Naive thymus-derived CD4-positive, alpha-beta T cell (primary cell): ENCODE measurements at regions not wholly inside any gene's neighbourhood (a gene's known extent, or its start where the extent isn't known, plus 50 kb on each side); places are given as distances from the start of the nearest gene placed in this dataset.

Source experiments
- ATAC-seq: fragments of 150-1000 bp; cut with Tn5 transposase; 2 replicates; pipeline ENCODE4 v1.10.0; 2021; ENCODE audit warnings: mild to moderate bottlenecking, moderate library complexity
- CTCF ChIA-PET: fragments of 350-600 bp; sonication (Branson Sonifier 250); formaldehyde crosslinking; loops from one replicate; lab custom pipeline; 2021; ENCODE audit warnings: antibody characterized with exemption; lab: Charles Lee
- POLR2A ChIA-PET: fragments of 350-600 bp; sonication (Branson Sonifier 250); formaldehyde crosslinking; loops from one replicate; lab custom pipeline; 2021; ENCODE audit warnings: antibody characterized with exemption, inconsistent platforms; lab: Charles Lee
- DNase-seq, 9 donors: peaks; one replicate each; pipeline versions ENCODE4 v3.0.0 to v3.0.0-alpha.2; 2020 to 2022; ENCODE audit warnings: mixed read lengths in 1 of 9
- H3K27ac ChIP-seq: one replicate; pipeline ENCODE4 v1.7.0; 2013; ENCODE audit warnings: mild to moderate bottlenecking, low read depth, low read length, moderate library complexity
- H3K27me3 ChIP-seq, 2 donors: one replicate each; pipeline ENCODE4 v1.7.0; 2013; ENCODE audit warnings: low read length in 2 of 2, mild to moderate bottlenecking in 2 of 2, moderate library complexity in 2 of 2; ENCODE audit not compliant: control insufficient read depth in 2 of 2, insufficient read depth in 2 of 2
- H3K36me3 ChIP-seq, 3 experiments: 1 replicate in 2 of 3; 2 replicates in 1 of 3; pipeline ENCODE4 v1.7.0; 2013; ENCODE audit warnings: low read length in 3 of 3, mild to moderate bottlenecking in 3 of 3, moderate library complexity in 1 of 3; ENCODE audit not compliant: insufficient read depth in 3 of 3, control insufficient read depth in 2 of 3
- H3K4me1 ChIP-seq, 2 donors: one replicate each; pipeline ENCODE4 v1.7.0; 2013; ENCODE audit warnings: low read length in 2 of 2, mild to moderate bottlenecking in 2 of 2, moderate library complexity in 1 of 2; ENCODE audit not compliant: control insufficient read depth in 2 of 2, insufficient read depth in 2 of 2
- H3K4me3 ChIP-seq: 2 replicates; pipeline ENCODE4 v1.7.0; 2013; ENCODE audit warnings: mild to moderate bottlenecking, low read length
- H3K9me3 ChIP-seq, 3 experiments: 1 replicate in 2 of 3; 2 replicates in 1 of 3; pipeline ENCODE4 v1.7.0; 2013; ENCODE audit warnings: low read length in 3 of 3; ENCODE audit not compliant: control insufficient read depth in 2 of 3
- H3K27ac Mint-ChIP-seq, 9 donors: one replicate each; pipeline ENCODE4 v1.8.0; 2020 to 2022; ENCODE audit warnings: mixed read lengths in 9 of 9, mild to moderate bottlenecking in 8 of 9, moderate library complexity in 5 of 9, inconsistent platforms in 2 of 9
- H3K27me3 Mint-ChIP-seq, 5 donors: one replicate each; pipeline ENCODE4 v1.8.0; 2021 to 2022; ENCODE audit warnings: mixed read lengths in 5 of 5, mild to moderate bottlenecking in 1 of 5
- H3K36me3 Mint-ChIP-seq, 5 donors: one replicate each; pipeline ENCODE4 v1.8.0; 2020 to 2022; ENCODE audit warnings: mixed read lengths in 5 of 5, mild to moderate bottlenecking in 3 of 5, inconsistent platforms in 1 of 5
- H3K4me1 Mint-ChIP-seq, 7 donors: one replicate each; pipeline ENCODE4 v1.8.0; 2020 to 2022; ENCODE audit warnings: mixed read lengths in 7 of 7, mild to moderate bottlenecking in 3 of 7, inconsistent platforms in 1 of 7
- H3K4me3 Mint-ChIP-seq, 10 donors: one replicate each; pipeline ENCODE4 v1.8.0; 2020 to 2022; ENCODE audit warnings: mild to moderate bottlenecking in 10 of 10, mixed read lengths in 10 of 10, moderate library complexity in 6 of 10, inconsistent platforms in 2 of 10
- H3K9me3 Mint-ChIP-seq, 11 donors: one replicate each; pipeline ENCODE4 v1.8.0; 2020 to 2022; ENCODE audit warnings: mixed read lengths in 11 of 11, mild to moderate bottlenecking in 4 of 11, inconsistent platforms in 1 of 11, moderate library complexity in 1 of 11
- intact Hi-C, 2 donors: fragments of 100-400 bp; cut with micrococcal nuclease; formaldehyde crosslinking; loops; one replicate each; pipeline ENCODE4 v1.15.1; 2023

DNA sequence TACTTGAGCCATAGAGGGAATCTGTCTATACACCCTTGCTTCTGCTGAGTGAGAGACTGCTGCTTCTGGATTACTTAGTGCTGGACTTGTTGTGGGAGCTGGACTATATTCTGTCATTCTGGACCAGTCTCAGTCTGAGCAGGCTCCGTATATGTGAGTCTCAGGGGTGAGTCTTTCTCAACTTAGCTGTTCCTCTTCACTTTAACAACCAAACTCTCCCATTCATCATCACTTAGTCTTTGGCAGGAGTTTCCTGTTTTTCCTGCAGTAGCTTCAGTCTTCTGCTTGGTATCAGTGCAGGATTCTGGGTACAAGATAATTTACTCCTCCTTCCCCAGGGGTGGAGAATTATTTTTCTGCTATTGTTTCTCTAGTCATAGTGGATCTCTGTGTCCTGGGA lies 779.5 kb downstream of the METTL15 start:
- H3K9me3 ChIP-seq = no peaks in the 10 kb centered on the region
- Mint-ChIP-seq H3K4me3 (no peak overlapping the region), H3K27ac (no peak overlapping the region), H3K36me3 (peaks cover 0 to 5% (median 0%) of the 10 kb centered on the region in 5 donors), H3K9me3 (peaks cover 2 to 25% (median 15%) of the 10 kb centered on the region in 11 donors), H3K27me3 (no peaks in the 10 kb centered on the region), H3K4me1 (no peaks in the 10 kb centered on the region)
- H3K36me3 ChIP-seq = no peaks in the 10 kb centered on the region
- no peak overlapping the region for H3K27ac ChIP-seq
- H3K4me3 ChIP-seq = no peak overlapping the region
- POLR2A ChIA-PET = no interaction called here
- H3K27me3 ChIP-seq = no peaks in the 10 kb centered on the region
- CTCF ChIA-PET = no interaction called here
- no peak for ATAC-seq
- H3K4me1 ChIP-seq = no peaks in the 10 kb centered on the region
- DNase-seq = no peak
- intact Hi-C loops = no loop called here

DNA sequence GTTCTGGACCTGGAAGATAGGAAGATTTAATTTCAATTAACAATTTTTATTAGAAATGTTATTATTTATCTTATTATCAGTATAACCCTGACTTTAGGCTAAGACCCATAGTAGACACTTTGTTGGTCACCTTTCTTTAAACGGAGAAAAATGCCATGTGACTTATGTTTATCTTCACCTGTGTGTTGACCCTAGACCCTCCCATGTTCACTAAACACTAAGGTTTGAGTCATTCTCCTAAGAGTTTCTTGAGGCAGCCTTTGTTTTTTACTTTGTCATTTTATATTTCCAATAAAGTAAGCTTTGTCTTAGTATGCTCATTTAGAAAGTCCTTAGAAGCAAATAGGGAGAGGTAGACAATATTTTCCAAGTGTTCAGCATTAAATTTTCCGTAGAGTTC lies 771.7 kb downstream of the METTL15 start:
- ChIA-PET CTCF (no interaction called here), POLR2A (no interaction called here)
- no peak for DNase-seq
- Mint-ChIP-seq H3K4me3 (no peak overlapping the region), H3K27me3 (no peaks in the 10 kb centered on the region), H3K4me1 (no peaks in the 10 kb centered on the region), H3K9me3 (peaks cover 0 to 19% (median 7%) of the 10 kb centered on the region in 11 donors), H3K36me3 (no peaks in the 10 kb centered on the region), H3K27ac (no peak overlapping the region)
- Histone ChIP-seq H3K4me3 (no peak overlapping the region), H3K36me3 (no peaks in the 10 kb centered on the region), H3K4me1 (no peaks in the 10 kb centered on the region), H3K9me3 (no peaks in the 10 kb centered on the region), H3K27me3 (no peaks in the 10 kb centered on the region), H3K27ac (no peak overlapping the region)
- no peak for ATAC-seq
- intact Hi-C loops = no loop called here

- Mint-ChIP-seq H3K4me3 (no peak overlapping the region), H3K9me3 (peaks cover 0 to 10% (median 3%) of the 10 kb centered on the region in 11 donors), H3K27me3 (no peaks in the 10 kb centered on the region), H3K4me1 (no peaks in the 10 kb centered on the region), H3K27ac (no peak overlapping the region), H3K36me3 (no peaks in the 10 kb centered on the region)
- ChIA-PET CTCF (no interaction called here), POLR2A (no interaction called here)
- Histone ChIP-seq H3K27ac (no peak overlapping the region), H3K4me3 (no peak overlapping the region), H3K4me1 (no peaks in the 10 kb centered on the region), H3K27me3 (no peaks in the 10 kb centered on the region), H3K9me3 (no peaks in the 10 kb centered on the region), H3K36me3 (no peaks in the 10 kb centered on the region)
- ATAC-seq (no peak), DNase-seq (no peak)
- intact Hi-C loops = no loop called here
Measured at GRCh38 chr11:28878025-28878424, 769.8 kb downstream of the METTL15 start.

- Mint-ChIP-seq H3K9me3 (peaks cover 0 to 4% (median under 1%) of the 10 kb centered on the region in 11 donors), H3K36me3 (no peaks in the 10 kb centered on the region), H3K4me1 (no peaks in the 10 kb centered on the region), H3K4me3 (no peak overlapping the region), H3K27me3 (no peaks in the 10 kb centered on the region), H3K27ac (no peak overlapping the region)
- no peaks in the 10 kb centered on the region for H3K4me1 ChIP-seq
- DNase-seq = no peak
- CTCF ChIA-PET = no interaction called here
- no peak overlapping the region for H3K4me3 ChIP-seq
- POLR2A ChIA-PET = no interaction called here
- H3K27me3 ChIP-seq = no peaks in the 10 kb centered on the region
- no peak overlapping the region for H3K27ac ChIP-seq
- H3K9me3 ChIP-seq = no peaks in the 10 kb centered on the region
- intact Hi-C loops = no loop called here
- no peaks in the 10 kb centered on the region for H3K36me3 ChIP-seq
- ATAC-seq = no peak
Measured at GRCh38 chr11:28877340-28877739, 769.2 kb downstream of the METTL15 start.

GRCh38 chr11:28874706-28875105 lies 766.5 kb downstream of the METTL15 start:
- ChIA-PET CTCF (no interaction called here), POLR2A (no interaction called here)
- Mint-ChIP-seq H3K27me3 (no peaks in the 10 kb centered on the region), H3K4me3 (no peak overlapping the region), H3K36me3 (no peaks in the 10 kb centered on the region), H3K27ac (no peak overlapping the region), H3K4me1 (no peaks in the 10 kb centered on the region), H3K9me3 (peaks cover 0 to 7% (median 2%) of the 10 kb centered on the region in 11 donors)
- intact Hi-C loops = no loop called here
- DNase-seq (no peak), ATAC-seq (no peak)
- Histone ChIP-seq H3K4me1 (no peaks in the 10 kb centered on the region), H3K27me3 (no peaks in the 10 kb centered on the region), H3K27ac (no peak overlapping the region), H3K36me3 (no peaks in the 10 kb centered on the region), H3K9me3 (no peaks in the 10 kb centered on the region), H3K4me3 (no peak overlapping the region)

DNA sequence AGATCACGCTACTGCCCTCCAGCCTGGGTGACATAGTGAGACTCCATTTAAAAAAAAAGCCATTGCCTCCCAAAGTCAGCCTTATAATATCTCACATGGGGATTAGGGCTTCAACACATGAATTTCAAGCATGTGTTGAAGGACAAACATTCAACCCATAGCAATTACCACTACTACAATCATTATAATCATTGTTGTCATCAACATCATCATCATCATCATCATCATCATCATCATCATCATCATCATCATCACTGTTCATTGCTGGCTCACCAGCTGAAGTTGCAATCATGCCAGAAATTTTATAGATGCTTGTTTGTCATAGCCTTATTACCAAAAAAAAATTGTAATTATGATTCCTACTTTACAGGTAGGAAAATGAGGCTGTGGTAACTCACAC lies 762.9 kb downstream of the METTL15 start:
- no peak overlapping the region for H3K4me3 Mint-ChIP-seq
- H3K4me1 ChIP-seq = no peaks in the 10 kb centered on the region
- DNase-seq (no peak), ATAC-seq (no peak)
- ChIA-PET CTCF (no interaction called here), POLR2A (no interaction called here)
- intact Hi-C loops = no loop called here
- H3K36me3 Mint-ChIP-seq = no peaks in the 10 kb centered on the region
- no peaks in the 10 kb centered on the region for H3K27me3 Mint-ChIP-seq
- H3K27ac Mint-ChIP-seq = no peak overlapping the region
- no peaks in the 10 kb centered on the region for H3K27me3 ChIP-seq
- no peaks in the 10 kb centered on the region for H3K4me1 Mint-ChIP-seq
- H3K4me3 ChIP-seq = no peak overlapping the region
- no peaks in the 10 kb centered on the region for H3K36me3 ChIP-seq
- H3K9me3 ChIP-seq = no peaks in the 10 kb centered on the region
- H3K27ac ChIP-seq = no peak overlapping the region
- peaks cover 0 to 13% (median 4%) of the 10 kb centered on the region in 11 donors for H3K9me3 Mint-ChIP-seq

DNA sequence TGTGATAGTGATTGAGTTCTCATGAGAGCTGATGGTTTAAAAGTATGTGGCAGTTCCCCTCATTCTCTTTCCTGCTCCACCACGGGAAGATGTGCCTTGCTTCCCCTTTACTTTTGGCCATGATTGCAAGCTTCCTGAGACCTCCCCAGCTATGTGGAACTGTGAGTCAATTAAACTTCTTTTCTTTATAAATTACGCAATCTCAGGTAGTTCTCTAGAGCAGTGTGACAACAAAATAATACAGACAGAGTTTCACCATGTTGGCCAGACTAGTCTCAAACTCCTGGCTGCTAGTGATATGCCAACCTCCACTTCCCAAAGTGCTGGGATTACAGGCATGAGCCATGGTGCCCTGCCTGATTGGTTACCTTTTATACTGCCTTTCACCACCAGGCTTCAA lies 755.2 kb downstream of the METTL15 start:
- DNase-seq = no peak
- CTCF ChIA-PET = no interaction called here
- no peaks in the 10 kb centered on the region for H3K4me1 ChIP-seq
- H3K27ac ChIP-seq = no peak overlapping the region
- H3K4me3 Mint-ChIP-seq = no peak overlapping the region
- POLR2A ChIA-PET = no interaction called here
- no peaks in the 10 kb centered on the region for H3K4me1 Mint-ChIP-seq
- no peak for ATAC-seq
- H3K27me3 Mint-ChIP-seq = no peaks in the 10 kb centered on the region
- H3K9me3 ChIP-seq = no peaks in the 10 kb centered on the region
- intact Hi-C loops = no loop called here
- H3K27ac Mint-ChIP-seq = no peak overlapping the region
- H3K4me3 ChIP-seq = no peak overlapping the region
- no peaks in the 10 kb centered on the region for H3K36me3 ChIP-seq
- H3K27me3 ChIP-seq = no peaks in the 10 kb centered on the region
- H3K9me3 Mint-ChIP-seq = peaks cover 2 to 20% (median 11%) of the 10 kb centered on the region in 11 donors
- no peaks in the 10 kb centered on the region for H3K36me3 Mint-ChIP-seq
